OCI-LY1 (cell line): ENCODE measurements at regions not wholly inside any gene's neighbourhood (a gene's known extent, or its start where the extent isn't known, plus 50 kb on each side); places are given as distances from the start of the nearest gene placed in this dataset.

ENCODE experiments used
- EZH2 ChIP-seq: fragments of 200-600 bp; sonication (generic), shearing (Covaris generic); IDR thresholded peaks from 2 replicates; pipeline ENCODE4 v1.8.0; 2017; ENCODE audit warnings: borderline replicate concordance, mixed run types, mild to moderate bottlenecking, antibody characterized with exemption, low read length, moderate library complexity, mixed read lengths
- TF ChIP-seq, protein P1 (sequence below): fragments of 200-600 bp; sonication (generic), shearing (Covaris generic); IDR thresholded peaks from 2 replicates; pipeline ENCODE4 v1.5.1; 2017; ENCODE audit warnings: mild to moderate bottlenecking, antibody characterized with exemption, low read length, moderate library complexity, mixed read lengths

DNA sequence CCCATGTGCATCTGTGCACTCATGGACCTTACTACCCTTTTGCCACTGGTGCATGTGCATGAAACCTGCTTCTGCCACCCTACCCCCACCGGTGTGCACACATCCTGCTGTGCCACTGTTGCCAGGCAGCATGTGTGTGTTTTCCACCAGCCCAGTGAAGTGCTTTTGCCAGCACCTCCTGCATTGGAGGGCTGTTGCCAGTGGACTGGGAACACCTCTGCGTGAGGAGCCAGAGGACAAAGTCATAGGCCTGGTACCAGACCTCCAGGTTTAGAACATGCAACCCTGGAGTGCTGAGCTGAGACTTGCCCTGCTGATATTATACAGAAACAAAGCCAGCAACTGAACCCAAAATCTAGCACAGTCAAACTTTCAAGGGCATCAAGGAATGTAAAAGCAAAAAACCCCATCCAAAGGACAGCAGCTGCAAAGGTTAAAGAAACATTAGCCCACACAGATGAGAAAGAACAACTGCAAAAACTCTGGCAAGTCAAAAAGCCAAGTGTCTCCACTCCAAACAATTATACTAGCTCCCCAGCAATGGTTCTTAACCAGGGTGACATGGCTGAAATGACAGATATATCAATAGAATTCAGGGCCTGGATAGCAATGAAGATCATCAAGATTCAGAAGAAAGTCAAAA is 70.6 kb upstream of the PTPN3 start:
- TF ChIP-seq, protein P1, sequence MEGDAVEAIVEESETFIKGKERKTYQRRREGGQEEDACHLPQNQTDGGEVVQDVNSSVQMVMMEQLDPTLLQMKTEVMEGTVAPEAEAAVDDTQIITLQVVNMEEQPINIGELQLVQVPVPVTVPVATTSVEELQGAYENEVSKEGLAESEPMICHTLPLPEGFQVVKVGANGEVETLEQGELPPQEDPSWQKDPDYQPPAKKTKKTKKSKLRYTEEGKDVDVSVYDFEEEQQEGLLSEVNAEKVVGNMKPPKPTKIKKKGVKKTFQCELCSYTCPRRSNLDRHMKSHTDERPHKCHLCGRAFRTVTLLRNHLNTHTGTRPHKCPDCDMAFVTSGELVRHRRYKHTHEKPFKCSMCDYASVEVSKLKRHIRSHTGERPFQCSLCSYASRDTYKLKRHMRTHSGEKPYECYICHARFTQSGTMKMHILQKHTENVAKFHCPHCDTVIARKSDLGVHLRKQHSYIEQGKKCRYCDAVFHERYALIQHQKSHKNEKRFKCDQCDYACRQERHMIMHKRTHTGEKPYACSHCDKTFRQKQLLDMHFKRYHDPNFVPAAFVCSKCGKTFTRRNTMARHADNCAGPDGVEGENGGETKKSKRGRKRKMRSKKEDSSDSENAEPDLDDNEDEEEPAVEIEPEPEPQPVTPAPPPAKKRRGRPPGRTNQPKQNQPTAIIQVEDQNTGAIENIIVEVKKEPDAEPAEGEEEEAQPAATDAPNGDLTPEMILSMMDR, result no peak
- TF ChIP-seq EZH2, result no peak
